Stimulated activated naive CD8-positive, alpha-beta T cell treated with anti-CD3 and anti-CD28 coated beads, Interleukin-15, Interleukin-2, amounts not matched to agents 100 ng/mL and 50 ng/mL, for 24 hours (primary cell): ENCODE measurements at regions not wholly inside any gene's neighbourhood (a gene's known extent, or its start where the extent isn't known, plus 50 kb on each side); places are given as distances from the start of the nearest gene placed in this dataset.
"Not testable (repeated sequence)": the region's sequence is repeated elsewhere in the genome, so short reads cannot be mapped to it uniquely, and the experiment has no call there.

ENCODE experiments used
- H3K27ac Mint-ChIP-seq: one replicate; pipeline ENCODE4 v1.8.0; 2021; ENCODE audit warnings: mild to moderate bottlenecking, mixed read lengths
- H3K27me3 Mint-ChIP-seq: one replicate; pipeline ENCODE4 v1.8.0; 2021; ENCODE audit warnings: mixed read lengths
- H3K36me3 Mint-ChIP-seq: one replicate; pipeline ENCODE4 v1.8.0; 2021; ENCODE audit warnings: low read depth, mixed read lengths
- H3K4me1 Mint-ChIP-seq: one replicate; pipeline ENCODE4 v1.8.0; 2021; ENCODE audit warnings: low read depth, mixed read lengths
- H3K4me3 Mint-ChIP-seq: one replicate; pipeline ENCODE4 v1.8.0; 2021; ENCODE audit warnings: mild to moderate bottlenecking, mixed read lengths
- H3K9me3 Mint-ChIP-seq: one replicate; pipeline ENCODE4 v1.8.0; 2021; ENCODE audit warnings: mixed read lengths

DNA sequence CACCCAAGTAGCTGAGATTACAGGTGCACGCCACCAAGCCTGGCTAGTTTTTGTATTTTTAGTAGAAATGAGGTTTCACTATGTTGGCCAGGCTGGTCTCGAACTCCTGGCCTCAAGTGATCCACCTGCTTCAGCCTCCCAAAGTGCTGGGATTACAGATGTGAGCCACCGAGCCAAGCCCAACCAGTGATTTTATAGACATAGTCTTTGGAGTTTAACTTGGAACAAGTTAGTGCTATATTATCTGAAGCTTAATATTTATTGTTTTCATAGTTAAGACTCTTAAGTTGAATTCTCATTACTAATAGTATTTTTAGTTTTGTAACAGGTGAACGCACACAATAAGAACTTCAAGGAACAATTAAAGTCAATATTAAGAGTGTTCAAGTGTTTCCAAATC, 122.1 kb downstream of the SPAG6 start:
- H3K9me3 Mint-ChIP-seq, H3K4me1 Mint-ChIP-seq, H3K4me3 Mint-ChIP-seq, H3K36me3 Mint-ChIP-seq, H3K27ac Mint-ChIP-seq: not testable (repeated sequence)
- H3K27me3 Mint-ChIP-seq, result peaks cover 15% of the 10 kb centered on the region

DNA sequence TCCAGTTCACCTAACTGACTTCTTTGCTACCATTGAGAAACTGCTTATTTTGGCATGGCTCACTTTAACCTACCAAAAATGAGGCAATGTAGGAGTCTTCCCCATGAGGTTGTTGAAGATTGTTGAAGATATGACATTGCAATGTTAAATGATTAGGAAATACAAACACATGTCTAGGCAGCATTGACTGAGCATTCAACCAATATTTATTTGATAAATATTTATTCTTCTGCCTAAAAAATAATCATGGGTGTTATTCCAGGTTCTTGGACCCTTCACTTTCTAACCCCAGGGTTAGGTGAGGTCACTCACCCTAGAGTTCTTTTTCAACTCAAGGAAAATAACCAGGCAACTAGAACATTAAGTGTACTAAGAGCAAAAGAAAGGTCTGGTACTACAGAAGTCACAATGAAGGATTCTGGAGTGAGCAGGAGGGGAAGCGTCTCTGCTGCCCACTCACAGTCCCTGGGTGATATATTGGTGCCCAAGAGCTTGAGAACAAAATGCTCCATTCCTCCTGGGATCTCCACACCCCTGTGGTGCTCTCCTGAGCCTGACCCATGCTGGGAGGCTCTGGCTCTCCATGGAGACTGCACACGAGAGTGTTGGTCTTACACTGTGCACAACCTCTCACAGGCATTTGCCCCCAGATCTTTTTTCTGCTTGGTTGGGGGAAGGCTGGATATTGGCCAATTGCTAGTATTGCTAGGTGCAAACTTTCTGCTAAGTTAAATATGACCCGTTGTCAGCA, 123.4 kb downstream of the SPAG6 start:
- Mint-ChIP-seq H3K27me3 (peaks cover 24% of the 10 kb centered on the region), H3K4me3 (no peak overlapping the region), H3K4me1 (peaks cover 3% of the 10 kb centered on the region), H3K36me3 (no peaks in the 10 kb centered on the region), H3K27ac (no peak overlapping the region), H3K9me3 (no peaks in the 10 kb centered on the region)

DNA sequence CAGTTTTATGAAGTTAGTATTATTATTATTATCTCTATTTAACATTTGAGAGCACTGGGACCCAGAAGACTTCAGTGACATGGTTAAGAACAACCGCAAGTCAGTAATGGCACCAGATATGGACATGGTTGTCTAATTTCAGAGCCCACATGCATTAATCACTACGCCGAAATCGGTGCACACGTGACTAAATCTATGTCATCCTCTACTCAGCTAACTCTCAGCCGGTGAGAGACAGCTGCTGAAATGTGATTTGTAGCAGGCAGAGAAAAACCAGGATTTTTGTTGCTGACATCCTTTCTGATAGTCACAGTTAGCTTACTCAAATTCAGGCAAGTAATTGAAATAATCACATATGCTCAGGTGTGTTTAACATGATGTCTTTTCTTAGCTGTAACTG, 127.7 kb downstream of the SPAG6 start:
- no peaks in the 10 kb centered on the region for H3K9me3 Mint-ChIP-seq
- H3K4me3 Mint-ChIP-seq, result no peak overlapping the region
- peaks cover 20% of the 10 kb centered on the region for H3K4me1 Mint-ChIP-seq
- H3K36me3 Mint-ChIP-seq, result no peaks in the 10 kb centered on the region
- peaks cover 56% of the 10 kb centered on the region for H3K27me3 Mint-ChIP-seq
- H3K27ac Mint-ChIP-seq, result no peak overlapping the region

DNA sequence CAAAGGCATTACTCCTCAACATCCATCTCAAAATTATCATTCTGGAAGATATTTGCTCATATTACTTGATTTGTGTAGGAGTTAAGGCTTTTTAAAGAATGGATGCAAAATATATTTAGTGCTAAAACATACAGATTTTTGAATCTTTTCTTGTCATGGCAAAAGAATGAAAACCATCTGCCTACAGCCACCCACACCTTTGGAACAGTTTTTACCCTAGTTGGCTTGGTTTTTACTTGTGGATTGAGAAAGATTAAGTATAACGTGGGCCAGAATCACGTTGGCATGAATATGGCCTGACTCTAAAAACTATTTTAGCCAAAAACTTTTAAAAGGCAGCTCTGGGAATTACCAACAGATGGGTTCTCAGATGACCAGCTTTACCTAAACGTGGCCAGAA, 128.2 kb downstream of the SPAG6 start:
- Mint-ChIP-seq H3K27me3 (peaks cover 60% of the 10 kb centered on the region), H3K4me1 (peaks cover 20% of the 10 kb centered on the region), H3K36me3 (no peaks in the 10 kb centered on the region), H3K27ac (no peak overlapping the region), H3K9me3 (no peaks in the 10 kb centered on the region), H3K4me3 (no peak overlapping the region)

DNA sequence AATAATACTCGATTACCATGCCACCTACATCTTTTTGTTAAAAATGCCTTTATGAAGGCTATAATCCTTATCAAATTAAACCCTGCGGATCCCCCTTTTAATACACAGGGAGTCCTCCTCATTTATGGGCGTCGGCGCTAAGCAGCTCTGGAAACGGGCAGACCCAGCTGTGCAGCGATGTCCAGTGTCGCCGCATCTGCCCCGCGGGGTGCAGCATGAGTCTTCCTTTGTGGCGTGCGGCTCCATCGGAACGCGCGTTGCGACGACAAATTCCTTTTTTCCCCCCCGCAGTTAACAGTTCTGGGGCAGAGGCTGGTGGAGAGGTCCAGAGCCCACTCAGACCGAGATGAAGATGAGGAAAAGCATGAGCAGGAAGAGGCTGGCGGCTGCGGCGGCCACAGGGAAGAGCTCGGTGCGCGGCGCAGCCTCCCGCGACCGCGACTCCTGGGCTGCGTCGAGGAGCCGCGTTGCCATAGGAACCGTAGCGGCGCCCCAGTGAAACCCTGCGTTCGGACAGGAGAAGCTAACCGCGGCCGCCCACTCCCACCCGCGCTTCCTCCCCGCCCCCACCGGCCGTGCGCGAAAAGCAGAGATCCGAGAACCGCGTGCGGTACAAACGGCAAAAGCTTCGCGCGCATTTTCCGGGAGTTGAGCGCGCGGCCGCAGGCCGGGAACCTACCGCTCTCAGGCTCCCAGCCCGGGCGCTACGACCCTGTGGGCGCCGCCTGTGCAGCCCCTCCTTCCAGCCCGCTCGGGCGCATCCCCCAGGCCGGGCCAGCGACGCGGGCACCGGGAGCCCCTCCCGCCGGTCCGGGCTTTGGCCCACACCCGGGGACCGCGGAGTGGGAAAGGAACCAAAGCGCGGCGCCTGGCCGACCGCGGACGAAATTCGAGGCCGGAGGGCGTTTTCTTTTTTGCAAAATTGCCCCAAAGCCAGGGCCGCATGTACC, 130.6 kb downstream of the SPAG6 start:
- Mint-ChIP-seq H3K4me3 (peak overlapping the region; percentile 83), H3K4me1 (peaks cover 20% of the 10 kb centered on the region), H3K36me3 (no peaks in the 10 kb centered on the region), H3K9me3 (no peaks in the 10 kb centered on the region), H3K27ac (peak overlapping the region; percentile 84), H3K27me3 (peaks cover 57% of the 10 kb centered on the region)

DNA sequence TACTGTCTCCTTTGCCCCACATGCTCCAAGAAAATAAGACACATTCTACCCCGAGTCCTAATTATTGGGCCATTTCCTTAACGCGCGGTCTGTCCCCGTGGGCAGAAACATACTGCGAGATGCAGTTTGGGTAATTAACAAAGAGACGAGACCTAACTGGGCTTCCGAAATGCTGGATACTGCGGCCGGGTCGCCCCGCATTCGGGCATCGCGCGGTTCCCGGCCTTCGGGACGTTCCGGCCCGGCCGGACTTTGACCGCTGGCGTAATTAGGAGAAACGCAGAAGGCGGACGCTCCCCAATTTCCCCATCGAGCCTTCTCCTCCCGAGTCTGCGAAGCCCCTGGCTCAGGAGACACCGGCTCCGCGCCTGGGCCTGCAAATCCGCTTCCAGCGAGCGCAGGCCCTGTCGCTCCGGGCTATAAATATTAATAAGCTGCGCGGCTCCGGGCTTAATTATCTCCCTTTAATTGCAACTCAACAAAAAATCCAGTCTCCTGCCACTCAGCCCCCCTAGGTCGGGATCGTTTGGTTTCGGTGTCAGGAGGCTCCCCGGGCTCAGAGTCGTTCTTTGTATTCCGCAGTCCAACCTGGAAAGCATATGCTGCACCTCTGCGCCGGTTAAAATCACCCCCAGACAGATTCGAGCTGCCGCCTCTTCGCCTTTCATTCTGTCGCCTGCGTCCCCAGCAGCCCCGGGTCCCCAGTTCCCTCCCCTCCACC, 131.5 kb downstream of the SPAG6 start:
- Mint-ChIP-seq H3K9me3 (no peaks in the 10 kb centered on the region), H3K36me3 (no peaks in the 10 kb centered on the region), H3K4me1 (peaks cover 22% of the 10 kb centered on the region), H3K27ac (no peak overlapping the region), H3K4me3 (peak overlapping the region; percentile 65), H3K27me3 (peaks cover 55% of the 10 kb centered on the region)

DNA sequence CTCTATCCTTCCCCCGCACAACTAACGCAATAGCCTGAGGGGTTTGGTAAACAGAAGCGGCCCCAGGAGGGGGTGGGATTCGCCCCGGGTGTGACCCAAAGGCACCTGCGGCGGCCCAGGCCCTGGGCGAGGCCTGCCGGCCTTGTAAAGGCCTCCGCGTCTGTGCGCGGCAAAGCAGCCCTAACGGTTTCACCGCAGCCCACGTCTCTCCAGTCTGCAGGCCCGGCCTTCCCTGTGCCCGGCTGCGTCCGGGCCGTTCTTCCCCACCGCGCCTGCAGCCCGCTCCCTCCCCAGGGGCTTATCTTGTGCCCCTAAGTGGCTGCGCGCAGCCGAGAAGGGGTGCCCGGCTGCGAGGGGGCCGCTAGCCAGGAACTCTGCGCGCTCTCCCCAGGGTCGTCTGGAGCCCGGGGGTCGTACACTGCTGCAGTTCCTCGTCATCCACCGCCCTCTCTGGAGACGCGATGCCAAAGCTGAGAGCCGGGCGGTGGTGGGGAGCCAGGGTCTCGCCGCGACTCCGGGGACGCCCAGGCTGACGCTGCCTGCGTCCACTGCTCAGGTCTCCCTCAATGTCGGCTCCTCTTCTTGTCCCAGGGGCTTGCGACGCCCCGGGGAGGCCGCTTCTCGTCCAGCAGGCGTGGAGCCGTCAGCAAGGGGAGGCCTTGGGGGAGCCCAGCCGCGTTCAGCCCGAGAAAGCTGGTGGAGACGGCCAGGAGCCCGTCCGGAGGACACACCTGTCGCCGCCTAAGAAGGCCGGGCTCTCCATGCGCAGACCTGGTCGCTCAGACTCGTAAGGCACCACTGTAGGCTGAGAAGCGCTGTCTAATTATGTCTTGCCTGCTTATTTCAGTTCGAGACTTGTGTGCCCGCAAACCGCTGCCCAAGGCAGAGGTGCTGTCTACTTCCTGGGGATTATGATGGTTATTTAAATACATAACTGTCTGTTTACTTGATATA, 132.3 kb downstream of the SPAG6 start:
- H3K27ac Mint-ChIP-seq, result no peak overlapping the region
- H3K36me3 Mint-ChIP-seq, result no peaks in the 10 kb centered on the region
- H3K4me3 Mint-ChIP-seq, result no peak overlapping the region
- H3K9me3 Mint-ChIP-seq, result no peaks in the 10 kb centered on the region
- peaks cover 31% of the 10 kb centered on the region for H3K4me1 Mint-ChIP-seq
- H3K27me3 Mint-ChIP-seq, result peaks cover 49% of the 10 kb centered on the region

DNA sequence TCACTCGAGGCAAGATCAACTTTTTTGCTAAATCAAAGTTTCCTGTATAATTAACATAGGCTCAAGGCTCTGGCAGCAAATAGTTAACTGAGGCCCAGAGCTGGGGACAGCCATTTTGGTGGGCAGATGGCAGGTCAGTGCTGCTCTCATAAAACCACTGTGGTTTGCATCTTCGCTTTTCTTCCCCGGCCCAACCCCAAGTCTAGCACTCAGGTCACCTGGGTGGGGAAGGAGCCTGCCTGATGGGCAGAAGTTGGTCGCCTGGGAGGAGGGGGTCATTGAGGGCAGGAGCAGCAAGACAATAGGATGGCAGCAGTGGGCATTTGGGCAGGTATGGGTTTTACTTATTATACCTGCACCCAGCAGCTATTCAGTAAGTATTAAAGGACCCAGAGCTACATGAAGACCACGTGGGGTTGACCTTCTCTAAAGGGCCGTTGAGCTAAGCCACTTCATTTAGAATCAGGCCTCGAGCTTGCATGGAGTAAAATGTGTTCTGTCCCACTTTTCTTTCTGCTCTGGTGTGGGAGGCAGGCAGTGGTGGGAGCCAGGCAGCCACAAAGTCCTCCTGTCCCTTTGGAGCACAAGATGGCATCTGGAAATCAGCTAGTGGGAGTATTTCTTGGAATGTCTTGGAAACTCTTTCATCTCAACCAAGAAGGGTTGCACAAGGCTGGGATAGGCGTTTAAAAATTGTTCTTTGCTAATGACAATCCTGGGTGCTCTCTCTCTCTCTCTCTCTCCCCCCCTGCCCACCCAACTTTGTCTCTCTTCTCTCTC, 133.4 kb downstream of the SPAG6 start:
- no peak overlapping the region for H3K4me3 Mint-ChIP-seq
- H3K9me3 Mint-ChIP-seq, result no peaks in the 10 kb centered on the region
- peaks cover 40% of the 10 kb centered on the region for H3K4me1 Mint-ChIP-seq
- peaks cover 40% of the 10 kb centered on the region for H3K27me3 Mint-ChIP-seq
- no peaks in the 10 kb centered on the region for H3K36me3 Mint-ChIP-seq
- no peak overlapping the region for H3K27ac Mint-ChIP-seq

DNA sequence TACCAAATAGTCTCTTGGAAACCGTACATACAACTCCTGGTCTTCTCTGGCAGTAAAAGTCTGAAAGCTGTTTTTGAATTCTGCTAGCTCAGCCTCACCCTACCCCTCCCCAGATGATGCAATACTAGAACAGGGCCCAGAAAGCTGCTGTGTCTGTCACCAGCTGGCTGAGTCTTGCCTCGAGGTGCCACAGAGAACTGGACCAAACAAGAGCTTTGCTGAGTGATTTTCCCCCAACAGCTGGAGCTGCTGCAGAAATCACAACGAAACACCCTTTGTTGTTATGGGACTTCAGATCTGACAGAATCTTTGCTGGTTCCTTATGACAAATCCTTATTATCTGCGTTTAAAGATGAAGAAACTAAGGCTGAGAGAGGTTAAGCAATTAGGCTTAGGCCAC, 134.1 kb downstream of the SPAG6 start:
- no peaks in the 10 kb centered on the region for H3K36me3 Mint-ChIP-seq
- no peak overlapping the region for H3K27ac Mint-ChIP-seq
- peaks cover 38% of the 10 kb centered on the region for H3K27me3 Mint-ChIP-seq
- no peaks in the 10 kb centered on the region for H3K9me3 Mint-ChIP-seq
- peaks cover 40% of the 10 kb centered on the region for H3K4me1 Mint-ChIP-seq
- H3K4me3 Mint-ChIP-seq, result no peak overlapping the region

DNA sequence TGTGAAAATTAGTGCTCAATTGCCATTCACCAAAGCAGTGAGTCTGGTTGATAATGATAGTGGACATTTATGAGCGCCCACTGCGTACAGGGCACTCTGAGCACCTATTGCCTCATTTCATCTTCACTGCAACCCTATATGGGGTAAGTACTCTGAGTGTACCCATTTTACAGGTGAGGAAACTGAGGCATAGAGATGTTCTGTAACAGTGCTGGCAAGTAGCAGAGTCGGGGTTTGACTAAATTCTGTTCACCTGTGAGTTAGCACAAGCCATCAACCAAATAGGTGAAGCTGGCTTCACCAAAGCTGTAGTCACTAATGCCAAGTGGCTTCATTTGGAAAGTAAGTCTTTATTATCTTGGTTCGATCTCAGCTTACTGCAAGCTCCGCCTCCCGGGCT, 135.8 kb downstream of the SPAG6 start:
- H3K4me3 Mint-ChIP-seq, result no peak overlapping the region
- no peaks in the 10 kb centered on the region for H3K9me3 Mint-ChIP-seq
- peaks cover 28% of the 10 kb centered on the region for H3K27me3 Mint-ChIP-seq
- H3K4me1 Mint-ChIP-seq, result peaks cover 28% of the 10 kb centered on the region
- H3K36me3 Mint-ChIP-seq, result no peaks in the 10 kb centered on the region
- H3K27ac Mint-ChIP-seq, result no peak overlapping the region

DNA sequence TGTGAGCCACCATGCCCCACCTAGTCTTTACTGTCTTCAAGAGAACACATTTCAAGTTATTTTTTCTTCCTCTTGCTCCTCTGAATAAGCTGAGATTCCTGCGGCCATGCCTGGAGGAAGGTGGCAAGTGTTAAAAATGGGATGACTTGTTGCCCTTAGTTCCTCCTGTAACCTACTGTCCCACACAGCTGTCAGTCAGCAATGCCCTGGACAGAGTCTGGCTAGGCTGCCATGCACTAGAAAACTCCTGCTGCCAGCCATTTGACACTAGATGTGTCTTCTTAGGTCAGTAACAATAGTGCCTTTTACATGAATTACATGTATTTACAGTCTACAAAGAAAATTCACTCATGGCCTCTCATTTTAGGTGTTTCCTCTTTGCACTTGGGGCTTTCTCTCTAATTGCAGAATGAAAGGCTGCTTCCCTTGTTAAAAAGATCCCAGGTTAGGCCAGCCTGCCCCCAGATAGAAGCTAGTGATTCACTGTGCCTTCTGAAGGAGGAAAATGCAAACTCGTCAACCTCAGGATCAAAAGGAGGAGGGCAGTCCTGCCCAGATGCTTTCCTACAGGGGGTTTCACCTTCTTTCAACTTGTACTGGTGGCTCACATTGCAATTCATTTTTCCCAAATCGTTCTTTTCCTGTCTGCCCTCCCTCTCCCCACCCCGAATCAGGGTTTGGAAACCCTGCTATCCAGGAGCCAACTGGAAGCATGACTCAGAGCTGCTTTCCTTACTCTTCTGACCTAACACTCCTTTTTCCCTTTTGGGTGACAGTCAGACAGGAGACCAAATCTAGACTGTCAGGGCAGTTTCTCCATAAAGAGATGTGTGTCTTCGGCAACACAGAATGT, 136.6 kb downstream of the SPAG6 start:
- no peak overlapping the region for H3K27ac Mint-ChIP-seq
- no peak overlapping the region for H3K4me3 Mint-ChIP-seq

DNA sequence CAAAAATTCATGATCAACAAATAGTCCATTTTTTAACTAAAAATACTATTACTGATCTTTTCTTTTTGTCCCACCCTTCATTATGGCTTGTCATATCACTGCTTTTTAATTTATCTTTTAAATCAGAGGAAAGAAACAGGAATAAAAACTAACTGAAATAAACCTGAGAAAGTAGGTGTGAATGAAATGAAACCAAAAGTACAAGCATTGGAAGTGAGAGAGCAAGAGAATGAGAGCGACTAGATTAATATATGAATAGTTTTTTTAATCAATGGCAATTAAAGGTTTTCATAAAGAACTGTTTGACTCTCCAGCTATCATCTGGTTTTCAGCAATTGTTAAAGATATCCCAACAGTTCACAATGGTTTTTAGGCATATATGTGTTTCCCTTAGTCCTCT, 137.8 kb downstream of the SPAG6 start:
- peak overlapping the region; percentile 9 for H3K4me3 Mint-ChIP-seq
- H3K27me3 Mint-ChIP-seq, result peaks cover 27% of the 10 kb centered on the region
- no peaks in the 10 kb centered on the region for H3K36me3 Mint-ChIP-seq
- no peak overlapping the region for H3K27ac Mint-ChIP-seq
- no peaks in the 10 kb centered on the region for H3K9me3 Mint-ChIP-seq
- H3K4me1 Mint-ChIP-seq, result peaks cover 20% of the 10 kb centered on the region

More for the DNA sequence above, 136.6 kb downstream of the SPAG6 start:
- H3K9me3 Mint-ChIP-seq, result no peaks in the 10 kb centered on the region
- no peaks in the 10 kb centered on the region for H3K36me3 Mint-ChIP-seq
- H3K4me1 Mint-ChIP-seq, result peaks cover 22% of the 10 kb centered on the region
- peaks cover 29% of the 10 kb centered on the region for H3K27me3 Mint-ChIP-seq
